Neuronal stem cell (in vitro differentiated cells): ENCODE measurements at regions not wholly inside any gene's neighbourhood (a gene's known extent, or its start where the extent isn't known, plus 50 kb on each side); places are given as distances from the start of the nearest gene placed in this dataset.

ENCODE experiments used
- DNase-seq: peaks from one replicate; pipeline ENCODE4 v3.0.0-alpha.2; 2013; ENCODE audit warnings: low spot score
- H2AFZ ChIP-seq: one replicate; pipeline ENCODE4 v1.6.1; 2013; ENCODE audit warnings: mild to moderate bottlenecking, low read length, inconsistent platforms
- H2AK5ac ChIP-seq: 2 replicates; pipeline ENCODE4 v1.6.1; 2013; ENCODE audit warnings: low read depth, mild to moderate bottlenecking, inconsistent platforms, low read length, moderate library complexity, mixed read lengths
- H2BK120ac ChIP-seq: 2 replicates; pipeline ENCODE4 v1.6.1; 2013; ENCODE audit warnings: low read depth, mild to moderate bottlenecking, inconsistent platforms, low read length, moderate library complexity, mixed read lengths
- H2BK12ac ChIP-seq: one replicate; pipeline ENCODE4 v1.6.1; 2013; ENCODE audit warnings: low read length, inconsistent platforms
- H2BK15ac ChIP-seq: 2 replicates; pipeline ENCODE4 v1.6.1; 2013; ENCODE audit warnings: mild to moderate bottlenecking, low read length, inconsistent platforms, mixed read lengths
- H2BK5ac ChIP-seq: one replicate; pipeline ENCODE4 v1.6.1; 2013; ENCODE audit warnings: inconsistent platforms, mild to moderate bottlenecking, low read length, moderate library complexity
- H3K14ac ChIP-seq: one replicate; pipeline ENCODE4 v1.6.1; 2013; ENCODE audit warnings: low read length, inconsistent platforms
- H3K18ac ChIP-seq: 2 replicates; pipeline ENCODE4 v1.6.1; 2013; ENCODE audit warnings: low read length, inconsistent platforms
- H3K23ac ChIP-seq: 2 replicates; pipeline ENCODE4 v1.6.1; 2013; ENCODE audit warnings: low read depth, mild to moderate bottlenecking, mixed read lengths, low read length, inconsistent platforms; ENCODE audit not compliant: poor library complexity
- H3K27ac ChIP-seq: replicated peaks from 3 replicates; pipeline ENCODE4 v1.5.1; 2013; ENCODE audit warnings: low read length, inconsistent platforms
- H3K27me3 ChIP-seq, 3 experiments: 2 replicates each; pipeline ENCODE4 v1.6.1; 2013; ENCODE audit warnings: low read length in 3 of 3, mild to moderate bottlenecking in 2 of 3, inconsistent platforms in 1 of 3, low read depth in 1 of 3, mixed read lengths in 1 of 3, moderate library complexity in 1 of 3; ENCODE audit not compliant: control insufficient read depth in 3 of 3, insufficient read depth in 3 of 3
- H3K36me3 ChIP-seq, 2 donors: replicated peaks in 1 of 2; 2 replicates each; pipeline ENCODE4 v1.6.1; 2013; ENCODE audit warnings: low read length in 2 of 2; ENCODE audit not compliant: control insufficient read depth in 2 of 2, insufficient read depth in 2 of 2
- H3K4ac ChIP-seq: 2 replicates; pipeline ENCODE4 v1.6.1; 2013; ENCODE audit warnings: inconsistent platforms, mild to moderate bottlenecking, low read length, moderate library complexity
- H3K4me1 ChIP-seq, 2 donors: 1 replicate in 1 of 2; 2 replicates in 1 of 2; pipeline ENCODE4 v1.6.1; 2013; ENCODE audit warnings: low read length in 2 of 2, low read depth in 1 of 2; ENCODE audit not compliant: control insufficient read depth in 2 of 2, insufficient read depth in 1 of 2
- H3K4me2 ChIP-seq: one replicate; pipeline ENCODE4 v1.6.1; 2013; ENCODE audit warnings: mild to moderate bottlenecking, low read length, inconsistent platforms; ENCODE audit not compliant: insufficient read depth, poor library complexity, severe bottlenecking
- H3K4me3 ChIP-seq, 2 donors: 2 replicates each; pipeline ENCODE4 v1.5.1; 2013; ENCODE audit warnings: low read length in 2 of 2, mild to moderate bottlenecking in 2 of 2, inconsistent platforms in 1 of 2, moderate library complexity in 1 of 2
- H3K79me1 ChIP-seq: one replicate; pipeline ENCODE4 v1.6.1; 2013; ENCODE audit warnings: low read depth, mild to moderate bottlenecking, inconsistent platforms, low read length, moderate library complexity
- H3K9ac ChIP-seq: one replicate; pipeline ENCODE4 v1.6.1; 2013; ENCODE audit warnings: mild to moderate bottlenecking, low read depth, low read length, inconsistent platforms; ENCODE audit not compliant: poor library complexity
- H3K9me3 ChIP-seq, 2 donors: replicated peaks in 1 of 2; 2 replicates each; pipeline versions ENCODE3 to v1.6.1; 2013; ENCODE audit warnings: low read length in 2 of 2, mild to moderate bottlenecking in 2 of 2, inconsistent platforms in 1 of 2, low read depth in 1 of 2, mixed read lengths in 1 of 2, moderate library complexity in 1 of 2; ENCODE audit not compliant: control insufficient read depth in 2 of 2, insufficient read depth in 1 of 2
- H4K8ac ChIP-seq: one replicate; pipeline ENCODE4 v1.6.1; 2013; ENCODE audit warnings: low read depth, mild to moderate bottlenecking, inconsistent platforms, low read length, moderate library complexity
- H4K91ac ChIP-seq: one replicate; pipeline ENCODE4 v1.6.1; 2013; ENCODE audit warnings: low read length, low read depth, mild to moderate bottlenecking, inconsistent platforms; ENCODE audit not compliant: poor library complexity
- WGBS, 2 donors: extraction: QIAGEN DNeasy Blood & Tissue Kit; methylation state at CpG; one replicate each; pipeline ENCODE4 v1.1.7; 2013; ENCODE audit warnings: missing lambda C conversion rate in 2 of 2, mixed read lengths in 1 of 2; ENCODE audit not compliant: insufficient read length in 2 of 2, insufficient replicate concordance in 1 of 2; ENCODE audit errors: extremely low coverage in 2 of 2; 5-methylcytosine and 5-hydroxymethylcytosine counted together

DNA sequence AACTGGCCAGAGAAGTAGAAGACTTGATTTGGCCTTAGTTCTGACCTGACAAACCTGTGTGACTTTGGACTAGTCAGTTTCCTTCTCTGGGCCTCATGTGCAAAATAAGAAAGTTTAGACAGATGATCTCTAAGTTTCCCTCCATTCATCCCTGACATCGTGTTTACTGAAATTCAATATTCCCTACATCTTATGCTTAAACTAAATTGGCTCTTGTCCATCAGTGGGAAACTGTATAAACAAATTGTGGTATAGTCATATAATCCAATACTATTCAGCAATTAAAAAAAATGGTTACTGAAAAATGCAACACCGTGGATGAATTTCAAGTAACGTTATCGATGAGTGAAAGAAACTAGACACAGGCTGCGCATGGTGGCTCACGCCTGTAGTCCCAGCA is 64.4 kb upstream of the HRH1 start:
- Histone ChIP-seq H3K36me3 (no peaks in the 10 kb centered on the region), H3K27ac (no peak overlapping the region), H3K23ac (no peak overlapping the region), H2BK5ac (no peak overlapping the region), H2BK12ac (no peak overlapping the region), H4K8ac (no peak overlapping the region), H3K18ac (no peak overlapping the region), H3K27me3 (no peaks in the 10 kb centered on the region), H2AK5ac (no peak overlapping the region), H3K79me1 (no peaks in the 10 kb centered on the region), H3K4me3 (no peak overlapping the region), H3K4me2 (no peak overlapping the region), H3K9me3 (no peaks in the 10 kb centered on the region), H2AFZ (no peak overlapping the region), H3K14ac (no peak overlapping the region), H3K4me1 (peaks cover 0 to 8% of the 10 kb centered on the region in 2 donors), H3K9ac (no peak overlapping the region), H4K91ac (no peak overlapping the region), H3K4ac (no peak overlapping the region), H2BK15ac (no peak overlapping the region), H2BK120ac (no peak overlapping the region)
- no CpG with 5 or more reads among the region's 6 CpGs for WGBS, 2 donors
- DNase-seq, result no peak

DNA sequence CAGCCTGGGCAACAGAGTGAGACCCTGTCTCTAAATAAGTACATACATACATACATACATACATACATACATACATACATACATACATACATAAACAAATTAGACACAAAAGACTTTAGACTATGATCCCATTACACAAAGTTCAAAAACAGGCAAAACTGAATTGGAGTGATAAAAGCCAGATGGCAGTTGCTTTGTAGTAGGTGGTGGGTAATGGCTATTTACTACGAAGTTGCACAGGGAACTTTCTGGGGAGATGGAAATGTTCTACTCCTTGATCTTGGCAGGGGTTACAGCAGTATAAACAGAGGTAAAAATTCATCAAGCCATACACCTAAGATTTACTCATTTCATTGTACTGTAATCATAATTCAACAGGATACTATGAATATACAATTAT is 63.7 kb upstream of the HRH1 start:
- no peak overlapping the region for H3K18ac ChIP-seq
- peaks cover 0 to 8% of the 10 kb centered on the region in 2 donors for H3K4me1 ChIP-seq
- H2BK12ac ChIP-seq, result no peak overlapping the region
- no peaks in the 10 kb centered on the region for H3K36me3 ChIP-seq
- H3K23ac ChIP-seq, result no peak overlapping the region
- no peak overlapping the region for H2BK120ac ChIP-seq
- no peak overlapping the region for H2BK5ac ChIP-seq
- H3K4me2 ChIP-seq, result no peak overlapping the region
- no peak overlapping the region for H3K9ac ChIP-seq
- H3K9me3 ChIP-seq, result no peaks in the 10 kb centered on the region
- WGBS, 2 donors, result no CpG with 5 or more reads among the region's 1 CpG
- no peak overlapping the region for H3K27ac ChIP-seq
- H2AK5ac ChIP-seq, result no peak overlapping the region
- no peaks in the 10 kb centered on the region for H3K79me1 ChIP-seq
- DNase-seq, result no peak
- H4K8ac ChIP-seq, result no peak overlapping the region
- no peak overlapping the region for H2BK15ac ChIP-seq
- no peak overlapping the region for H4K91ac ChIP-seq
- H3K14ac ChIP-seq, result no peak overlapping the region
- no peak overlapping the region for H3K4me3 ChIP-seq
- H3K4ac ChIP-seq, result no peak overlapping the region
- no peak overlapping the region for H2AFZ ChIP-seq
- no peaks in the 10 kb centered on the region for H3K27me3 ChIP-seq

DNA sequence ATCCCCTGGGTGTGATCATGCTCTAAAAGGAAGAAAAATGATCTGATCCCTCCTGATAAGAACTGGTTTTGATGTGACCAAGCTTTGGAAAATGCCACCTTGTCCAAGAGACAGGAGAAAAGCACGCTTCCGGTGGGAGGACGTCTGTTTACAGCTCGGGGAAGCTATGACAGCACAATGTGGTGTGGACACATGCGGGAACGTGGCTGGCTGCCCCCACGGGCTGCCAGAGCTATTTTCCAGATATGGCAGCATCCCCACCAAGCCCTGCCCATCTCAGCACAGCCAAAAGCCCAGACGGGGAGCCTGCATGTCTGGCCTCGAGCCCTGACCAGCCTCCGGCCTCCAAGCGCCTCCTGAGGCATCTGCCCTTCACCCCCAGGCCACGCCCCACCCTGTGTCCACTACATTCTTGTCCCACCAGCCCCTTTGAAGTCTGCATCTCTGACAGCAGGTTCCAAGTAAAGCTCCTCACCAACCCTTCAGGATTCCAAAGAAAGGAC is 63.2 kb upstream of the HRH1 start:
- no peak overlapping the region for H3K23ac ChIP-seq
- WGBS, 2 donors, result no CpG with 5 or more reads among the region's 12 CpGs
- H2BK120ac ChIP-seq, result no peak overlapping the region
- H3K4me2 ChIP-seq, result no peak overlapping the region
- no peaks in the 10 kb centered on the region for H3K36me3 ChIP-seq
- no peak overlapping the region for H4K8ac ChIP-seq
- peaks cover 0 to 8% of the 10 kb centered on the region in 2 donors for H3K4me1 ChIP-seq
- H2AK5ac ChIP-seq, result no peak overlapping the region
- no peak overlapping the region for H2BK5ac ChIP-seq
- no peak overlapping the region for H3K27ac ChIP-seq
- no peak overlapping the region for H2BK15ac ChIP-seq
- H2BK12ac ChIP-seq, result no peak overlapping the region
- no peak overlapping the region for H3K14ac ChIP-seq
- no peaks in the 10 kb centered on the region for H3K79me1 ChIP-seq
- no peak overlapping the region for H2AFZ ChIP-seq
- H3K18ac ChIP-seq, result peak overlapping the region; percentile 54
- no peaks in the 10 kb centered on the region for H3K27me3 ChIP-seq
- no peak overlapping the region for H3K9ac ChIP-seq
- H3K9me3 ChIP-seq, result no peaks in the 10 kb centered on the region
- H3K4me3 ChIP-seq, result no peak overlapping the region
- no peak overlapping the region for H3K4ac ChIP-seq
- H4K91ac ChIP-seq, result no peak overlapping the region
- peak; percentile 8 for DNase-seq

DNA sequence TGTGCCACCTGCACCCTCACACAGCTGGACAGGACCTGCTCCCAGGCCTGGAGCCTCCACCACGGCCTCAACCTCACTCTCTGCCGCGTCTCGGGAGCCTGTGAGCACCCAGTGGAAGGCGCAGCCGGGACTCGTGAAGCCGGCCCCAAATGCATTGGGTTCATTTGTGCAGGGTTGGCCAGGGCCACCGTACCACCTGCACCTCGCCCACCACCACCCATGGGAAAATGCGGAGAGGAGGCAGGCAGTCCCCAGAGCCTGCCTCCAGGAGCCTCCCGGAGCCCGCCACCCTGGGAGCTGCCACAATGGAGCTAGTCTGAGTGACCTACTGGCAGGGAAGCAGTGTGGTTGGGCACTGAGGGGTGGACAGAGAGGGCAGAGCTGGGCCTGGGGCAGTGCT is 62.5 kb upstream of the HRH1 start:
- no peak overlapping the region for H4K8ac ChIP-seq
- H3K27me3 ChIP-seq, result no peaks in the 10 kb centered on the region
- H2BK5ac ChIP-seq, result no peak overlapping the region
- no CpG with 5 or more reads among the region's 13 CpGs for WGBS, 2 donors
- DNase-seq, result no peak
- peak overlapping the region; percentile 47 for H3K14ac ChIP-seq
- H3K23ac ChIP-seq, result peak overlapping the region; percentile 60
- peak overlapping the region; percentile 30 for H2BK12ac ChIP-seq
- H3K9ac ChIP-seq, result peak overlapping the region; percentile 12
- no peak overlapping the region for H3K4me2 ChIP-seq
- no peaks in the 10 kb centered on the region for H3K79me1 ChIP-seq
- H3K4ac ChIP-seq, result no peak overlapping the region
- no peak overlapping the region for H2AFZ ChIP-seq
- H2BK120ac ChIP-seq, result no peak overlapping the region
- peaks cover 0 to 11% of the 10 kb centered on the region in 2 donors for H3K4me1 ChIP-seq
- H4K91ac ChIP-seq, result no peak overlapping the region
- peak overlapping the region; percentile 87 for H3K18ac ChIP-seq
- H3K9me3 ChIP-seq, result no peaks in the 10 kb centered on the region
- no peak overlapping the region for H3K4me3 ChIP-seq
- peak overlapping the region; percentile 10 for H2BK15ac ChIP-seq
- no peak overlapping the region for H3K27ac ChIP-seq
- peak overlapping the region; percentile 47 for H2AK5ac ChIP-seq
- H3K36me3 ChIP-seq, result no peaks in the 10 kb centered on the region
